ENCODE measurements at regions not wholly inside any gene's neighbourhood (a gene's known extent, or its start where the extent isn't known, plus 50 kb on each side); places are given as distances from the start of the nearest gene placed in this dataset.

GRCh38 chr12:83196694-83197350 is 510.1 kb downstream of the TMTC2 start:
- Histone ChIP-seq H3K9me3 (ENCODE audit: control insufficient read depth, low read length) (no peaks in the 10 kb centered on the region), H3K4me1 (ENCODE audit: control insufficient read depth, insufficient read depth, low read length, poor library complexity, severe bottlenecking) (no peaks in the 10 kb centered on the region), H3K36me3 (ENCODE audit: control insufficient read depth, insufficient read depth, low read length) (no peaks in the 10 kb centered on the region), H3K27ac (ENCODE audit: low read depth, low read length, severe bottlenecking) (no peak overlapping the region), H3K4me3 (ENCODE audit: extremely low read depth, insufficient read depth, low read length, poor library complexity, severe bottlenecking) (no peak overlapping the region)
- 100% methylated on average over 1 of the region's 3 CpGs; no CpG with 5 or more reads in 1 of the 2 experiments for WGBS, 2 experiments (ENCODE audit: insufficient coverage in 2 of 2)

DNA sequence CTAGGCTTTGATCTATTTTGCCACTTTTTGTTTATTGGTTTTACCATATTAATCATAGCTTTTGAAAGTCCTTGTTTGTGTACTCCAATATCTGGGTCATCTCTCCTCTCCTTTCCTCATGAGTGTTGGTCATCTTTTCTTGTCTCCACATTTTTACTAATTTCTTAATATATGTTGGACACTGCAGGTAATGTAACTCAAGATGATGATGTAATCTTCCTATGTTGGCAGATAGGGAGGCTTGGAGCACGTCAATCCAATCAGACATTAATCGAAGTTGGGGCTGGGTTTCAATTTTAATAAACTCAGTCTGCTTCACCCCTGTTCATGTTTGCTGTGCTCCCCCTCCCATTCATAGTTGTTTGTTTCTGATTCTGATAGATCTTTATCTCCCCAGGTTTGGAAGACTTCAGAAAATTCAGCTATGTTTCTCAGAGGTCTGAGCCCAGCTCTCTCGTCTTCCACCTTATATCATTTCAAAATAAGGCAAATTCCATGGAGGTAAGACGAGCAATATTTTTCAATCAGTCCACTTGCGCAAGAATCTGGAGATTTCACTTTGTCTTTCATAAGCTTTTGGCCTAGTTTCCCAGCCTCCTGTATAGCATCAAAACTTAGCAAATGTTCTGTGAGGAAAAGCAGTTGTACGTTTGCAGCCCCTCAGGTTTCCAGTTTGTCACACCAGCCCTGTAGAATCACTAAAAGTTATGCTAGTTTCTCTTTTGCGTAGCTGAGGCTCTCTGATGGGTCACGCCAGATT is 504.1 kb downstream of the TMTC2 start:
- H3K9me3 ChIP-seq (ENCODE audit: control insufficient read depth, low read length), result no peaks in the 10 kb centered on the region
- H3K36me3 ChIP-seq (ENCODE audit: control insufficient read depth, insufficient read depth, low read length), result no peaks in the 10 kb centered on the region
- H3K4me1 ChIP-seq (ENCODE audit: control insufficient read depth, insufficient read depth, low read length, poor library complexity, severe bottlenecking), result no peaks in the 10 kb centered on the region
- no peak overlapping the region for H3K4me3 ChIP-seq (ENCODE audit: extremely low read depth, insufficient read depth, low read length, poor library complexity, severe bottlenecking)
- no peak overlapping the region for H3K27ac ChIP-seq (ENCODE audit: low read depth, low read length, severe bottlenecking)
- 66 to 79% methylated on average over 4 to 5 of the region's 8 CpGs for WGBS, 2 experiments (ENCODE audit: insufficient coverage in 2 of 2)

GRCh38 chr12:83186419-83186818 is 499.7 kb downstream of the TMTC2 start:
- no peaks in the 10 kb centered on the region for H3K4me1 ChIP-seq (ENCODE audit: control insufficient read depth, insufficient read depth, low read length, poor library complexity, severe bottlenecking)
- 83% methylated on average over 1 of the region's 1 CpG; no CpG with 5 or more reads in 1 of the 2 experiments for WGBS, 2 experiments (ENCODE audit: insufficient coverage in 2 of 2)
- H3K27ac ChIP-seq (ENCODE audit: low read depth, low read length, severe bottlenecking), result no peak overlapping the region
- H3K36me3 ChIP-seq (ENCODE audit: control insufficient read depth, insufficient read depth, low read length), result no peaks in the 10 kb centered on the region
- H3K4me3 ChIP-seq (ENCODE audit: extremely low read depth, insufficient read depth, low read length, poor library complexity, severe bottlenecking), result no peak overlapping the region
- H3K9me3 ChIP-seq (ENCODE audit: control insufficient read depth, low read length), result no peaks in the 10 kb centered on the region

DNA sequence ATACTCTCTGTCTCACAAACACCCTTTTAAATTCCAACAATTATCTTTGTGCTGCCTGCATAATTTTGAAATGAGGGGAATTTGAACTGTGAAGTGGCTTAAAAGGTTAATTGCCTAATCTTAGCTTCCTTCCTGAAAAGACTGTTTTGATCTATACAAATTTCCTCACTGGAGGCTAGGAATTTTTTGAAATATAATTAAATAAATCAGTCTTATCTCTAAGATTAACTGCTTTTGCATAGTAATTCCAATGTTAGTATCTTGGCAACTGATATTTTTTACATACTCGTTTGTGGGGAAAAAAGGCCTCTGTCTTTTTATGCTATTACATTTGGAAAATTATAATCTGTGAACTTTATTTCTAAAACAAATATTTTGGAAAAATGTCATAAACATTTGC is 498.5 kb downstream of the TMTC2 start:
- no peaks in the 10 kb centered on the region for H3K9me3 ChIP-seq (ENCODE audit: control insufficient read depth, low read length)
- no peaks in the 10 kb centered on the region for H3K4me1 ChIP-seq (ENCODE audit: control insufficient read depth, insufficient read depth, low read length, poor library complexity, severe bottlenecking)
- H3K36me3 ChIP-seq (ENCODE audit: control insufficient read depth, insufficient read depth, low read length), result no peaks in the 10 kb centered on the region
- H3K27ac ChIP-seq (ENCODE audit: low read depth, low read length, severe bottlenecking), result no peak overlapping the region
- no CpG with 5 or more reads among the region's 1 CpG for WGBS, 2 experiments (ENCODE audit: insufficient coverage in 2 of 2)
- no peak overlapping the region for H3K4me3 ChIP-seq (ENCODE audit: extremely low read depth, insufficient read depth, low read length, poor library complexity, severe bottlenecking)

All from mesodermal cell (in vitro differentiated cells).